HG03064 (cell line): ENCODE measurements at regions not wholly inside any gene's neighbourhood (a gene's known extent, or its start where the extent isn't known, plus 50 kb on each side); places are given as distances from the start of the nearest gene placed in this dataset.
"Not testable (repeated sequence)": the region's sequence is repeated elsewhere in the genome, so short reads cannot be mapped to it uniquely, and the experiment has no call there.

Experiments
- ATAC-seq: cut with Tn5 transposase; IDR thresholded peaks from one replicate; pipeline ENCODE4 v1.9.1; 2021; ENCODE audit warnings: low read depth; ENCODE audit not compliant: unreplicated experiment

- ATAC-seq, result no peak
Observed at GRCh38 chr6:167661552-167662044, 165.1 kb upstream of the AFDN start.

- ATAC-seq, result no peak
Observed at GRCh38 chr6:167662075-167662880, 164.4 kb upstream of the AFDN start.

GRCh38 chr6:167662881-167663205 lies 163.9 kb upstream of the AFDN start:
- no peak for ATAC-seq

GRCh38 chr6:167663316-167663715 lies 163.4 kb upstream of the AFDN start:
- no peak for ATAC-seq

DNA sequence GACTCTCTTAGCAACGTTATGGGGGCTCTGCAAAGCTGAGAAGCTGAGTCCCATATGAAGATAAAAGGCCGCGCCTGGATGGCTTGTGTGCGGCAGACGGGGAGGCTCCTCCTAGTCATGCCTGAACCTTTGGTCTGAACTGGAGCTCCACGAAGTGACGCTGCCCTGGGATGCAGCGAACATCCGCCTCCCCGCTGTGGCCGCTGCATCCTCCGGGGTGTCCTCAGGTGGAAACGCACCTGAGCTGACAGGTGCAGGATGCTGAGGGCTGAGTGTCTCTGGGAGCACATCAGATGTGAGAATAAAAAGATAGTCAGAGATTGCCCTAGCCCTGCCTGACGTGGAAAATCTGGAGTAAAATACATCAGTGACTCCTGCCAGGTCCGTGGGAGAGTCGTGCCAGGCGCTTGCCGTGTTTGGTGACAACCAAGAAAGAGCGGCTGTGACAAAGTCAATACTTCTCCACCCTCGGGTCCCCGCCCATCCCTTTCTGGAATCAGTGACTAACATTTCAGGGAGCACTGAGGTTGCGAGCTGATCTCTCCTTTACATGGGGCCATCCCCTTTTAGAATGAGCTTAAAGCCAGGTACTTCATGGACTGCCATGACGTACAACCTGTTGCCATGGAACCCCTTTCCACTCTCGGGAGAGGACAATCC lies 162.8 kb upstream of the AFDN start:
- ATAC-seq, result no peak

- no peak for ATAC-seq
Observed at GRCh38 chr6:167664678-167665660, 161.7 kb upstream of the AFDN start.

- no peak for ATAC-seq
Observed at GRCh38 chr6:167665698-167666330, 160.9 kb upstream of the AFDN start.

DNA sequence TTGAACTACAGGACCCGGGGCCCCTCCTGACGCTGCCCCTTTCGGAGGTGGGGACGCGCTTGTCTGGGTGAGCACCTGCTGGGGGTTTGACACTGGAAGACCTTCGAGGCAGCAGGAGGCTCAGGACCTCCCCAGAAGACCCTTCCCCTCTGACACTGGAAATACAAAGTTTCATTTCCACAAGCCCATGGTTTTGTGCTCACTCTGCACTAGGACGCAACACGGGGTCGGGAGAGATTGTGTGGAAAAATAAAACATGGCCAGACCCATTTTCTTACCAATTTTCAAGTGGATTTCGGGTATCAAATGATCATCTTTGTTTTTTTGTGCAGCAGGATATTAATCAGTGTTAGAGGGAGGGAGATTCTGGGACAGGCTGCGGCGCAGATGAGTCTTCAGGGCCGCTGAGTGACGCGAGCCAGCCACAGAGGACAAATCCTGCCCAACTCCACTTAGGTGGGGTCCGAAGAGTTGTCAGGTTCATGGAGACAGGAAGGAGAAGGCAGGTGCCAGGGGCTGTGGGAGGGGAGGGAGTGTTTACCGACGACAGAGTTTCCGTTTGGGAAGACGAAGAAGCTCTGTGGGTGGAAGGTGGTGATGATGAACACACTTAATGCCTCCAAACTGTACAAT lies 160.0 kb upstream of the AFDN start:
- ATAC-seq, result no peak

DNA sequence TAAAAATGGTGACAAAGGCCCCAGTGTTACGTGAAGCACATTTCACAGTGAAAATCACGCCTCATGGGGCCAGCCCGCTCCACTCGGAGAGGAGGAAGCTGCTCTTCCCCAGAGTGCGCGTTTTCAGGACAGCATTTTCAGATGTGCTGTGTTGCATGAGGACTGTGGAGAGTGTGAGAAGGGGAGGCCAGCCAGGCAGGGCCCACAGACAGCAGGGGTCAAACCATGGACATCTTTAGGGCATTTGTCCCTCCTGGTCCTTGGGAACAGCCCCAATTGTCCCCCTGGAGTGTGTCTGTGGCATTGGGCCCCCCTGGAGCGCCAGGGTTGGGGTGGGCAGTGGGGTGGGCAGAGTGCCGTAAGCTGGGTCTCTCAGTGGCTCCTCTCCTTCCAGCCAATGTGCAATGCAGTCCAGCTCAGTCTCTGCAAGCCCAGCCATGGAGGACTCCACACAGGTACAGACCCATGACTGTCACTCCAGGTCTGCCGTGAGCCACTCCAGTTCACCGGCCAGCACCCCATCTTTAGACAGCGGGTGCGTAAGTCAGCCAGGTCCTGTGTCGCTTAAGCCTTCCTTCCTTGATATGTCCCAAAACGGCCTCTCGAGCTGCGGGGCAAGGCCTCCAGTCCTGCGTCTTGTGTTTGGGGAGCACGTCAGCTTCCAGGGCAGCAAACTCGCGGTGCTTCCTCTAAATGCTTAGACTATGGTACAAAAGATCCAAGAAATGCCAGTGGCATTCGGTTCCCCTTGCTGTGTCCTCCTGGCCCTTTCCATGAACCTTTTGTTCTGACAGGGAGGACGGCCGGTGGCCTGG lies 159.3 kb upstream of the AFDN start:
- no peak for ATAC-seq

GRCh38 chr6:167668019-167668753 lies 158.5 kb upstream of the AFDN start:
- ATAC-seq, result no peak

DNA sequence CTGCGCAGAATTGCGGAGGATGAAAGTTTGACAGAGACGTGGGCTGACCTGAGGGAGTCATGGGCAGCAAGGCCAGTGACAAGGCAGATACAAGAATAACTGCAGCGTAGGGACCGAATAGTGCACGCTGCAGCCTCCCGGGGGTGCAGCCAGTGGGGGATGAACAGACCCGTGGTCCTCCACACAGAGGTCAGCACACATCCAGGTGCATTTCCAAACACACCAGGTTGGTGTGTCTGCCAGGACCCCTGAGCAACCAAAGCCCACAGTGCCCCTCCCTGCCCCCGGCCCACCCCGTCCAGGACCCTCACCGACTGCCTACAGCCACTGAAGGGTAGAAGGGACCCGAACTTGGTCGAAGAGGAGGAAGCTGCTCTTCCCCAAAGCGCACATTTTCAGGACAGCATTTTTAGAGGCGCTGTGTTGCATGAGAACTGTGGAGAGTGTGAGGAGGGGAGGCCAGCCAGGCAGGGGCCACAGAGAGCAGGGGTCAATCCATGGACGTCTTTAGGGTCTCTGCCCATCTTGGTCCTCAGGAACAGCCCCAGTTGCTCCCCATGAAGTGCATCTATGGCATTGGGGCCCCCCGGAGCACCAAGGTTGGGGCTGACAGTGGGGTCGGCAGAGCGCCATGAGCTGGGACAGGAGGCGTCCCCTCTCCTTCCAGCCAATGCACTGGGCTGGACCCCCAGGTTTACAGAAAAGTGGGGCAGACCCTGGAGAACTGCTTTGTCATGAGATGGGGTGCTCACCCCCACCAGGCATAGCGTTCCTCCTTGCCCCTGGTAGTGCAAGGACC lies 157.8 kb upstream of the AFDN start:
- no peak for ATAC-seq

DNA sequence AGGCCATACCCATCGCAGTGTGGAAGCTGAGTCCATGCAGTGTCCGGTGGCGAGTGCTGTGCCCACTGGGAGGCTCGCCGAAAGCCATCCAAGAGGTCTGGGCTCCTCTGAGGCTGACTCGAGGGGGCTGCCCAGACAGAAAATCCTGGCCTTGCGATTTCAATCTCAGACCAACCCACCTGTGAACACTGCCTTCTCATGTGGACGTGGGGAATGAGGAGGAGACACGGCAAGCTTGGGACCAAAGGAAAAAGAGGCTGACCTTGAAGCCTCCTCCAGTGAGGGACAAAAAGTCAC lies 157.2 kb upstream of the AFDN start:
- ATAC-seq, result no peak

- ATAC-seq, result no peak
Observed at GRCh38 chr6:167669870-167670802, 156.6 kb upstream of the AFDN start.

DNA sequence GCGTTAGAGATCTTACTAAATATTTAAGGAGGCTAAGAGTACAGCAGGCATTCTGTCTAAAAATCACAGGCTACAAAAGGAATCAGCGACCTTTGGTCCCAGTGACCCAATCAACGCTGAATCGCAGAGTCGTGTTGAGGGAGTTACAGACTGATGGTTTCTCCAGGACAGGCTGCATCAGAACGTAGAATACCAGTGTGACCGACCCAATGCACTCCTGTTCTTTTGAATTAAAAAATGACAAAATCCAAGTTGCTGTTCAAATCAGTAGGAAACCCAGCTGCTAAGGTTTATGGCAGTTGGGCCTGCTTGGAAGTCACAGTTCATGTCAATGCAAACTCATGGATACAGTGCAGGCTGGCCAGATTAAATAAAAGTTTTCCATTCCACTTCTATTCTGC lies 155.8 kb upstream of the AFDN start:
- ATAC-seq, result no peak

GRCh38 chr6:167671379-167671976 lies 155.2 kb upstream of the AFDN start:
- ATAC-seq, result not testable (repeated sequence)

- no peak for ATAC-seq
Observed at GRCh38 chr6:167671977-167672687, 154.6 kb upstream of the AFDN start.
